IPS-11a (cell line): ENCODE measurements at regions not wholly inside any gene's neighbourhood (a gene's known extent, or its start where the extent isn't known, plus 50 kb on each side); places are given as distances from the start of the nearest gene placed in this dataset.
"Not testable (repeated sequence)": the region's sequence is repeated elsewhere in the genome, so short reads cannot be mapped to it uniquely, and the experiment has no call there.

Source experiments
- H3K4me3 ChIP-seq: one replicate; pipeline ENCODE4 v1.5.1; 2013; ENCODE audit warnings: low read depth, low read length, control low read depth

- no peak overlapping the region for H3K4me3 ChIP-seq
Measured at GRCh38 chr2:226483143-226483542, 316.5 kb downstream of the IRS1 start.

- H3K4me3 ChIP-seq: no peak overlapping the region
Measured at GRCh38 chr2:226478109-226478809, 321.4 kb downstream of the IRS1 start.

GRCh38 chr2:226477221-226478108 lies 322.2 kb downstream of the IRS1 start:
- no peak overlapping the region for H3K4me3 ChIP-seq

GRCh38 chr2:226475650-226476049 lies 324.0 kb downstream of the IRS1 start:
- no peak overlapping the region for H3K4me3 ChIP-seq

GRCh38 chr2:226474131-226474530 lies 325.5 kb downstream of the IRS1 start:
- no peak overlapping the region for H3K4me3 ChIP-seq

GRCh38 chr2:226471987-226472470 lies 327.6 kb downstream of the IRS1 start:
- H3K4me3 ChIP-seq: no peak overlapping the region

GRCh38 chr2:226467633-226468032 lies 332.0 kb downstream of the IRS1 start:
- H3K4me3 ChIP-seq: no peak overlapping the region

- no peak overlapping the region for H3K4me3 ChIP-seq
Measured at GRCh38 chr2:226467221-226467620, 332.4 kb downstream of the IRS1 start.

- no peak overlapping the region for H3K4me3 ChIP-seq
Measured at GRCh38 chr2:226466589-226466988, 333.0 kb downstream of the IRS1 start.

GRCh38 chr2:226466124-226466523 lies 333.5 kb downstream of the IRS1 start:
- no peak overlapping the region for H3K4me3 ChIP-seq

GRCh38 chr2:226464380-226464779 lies 335.2 kb downstream of the IRS1 start:
- H3K4me3 ChIP-seq: no peak overlapping the region

- H3K4me3 ChIP-seq: no peak overlapping the region
Measured at GRCh38 chr2:226463154-226463553, 336.5 kb downstream of the IRS1 start.

GRCh38 chr2:226461981-226462380 lies 337.6 kb downstream of the IRS1 start:
- H3K4me3 ChIP-seq: no peak overlapping the region

- H3K4me3 ChIP-seq: not testable (repeated sequence)
Measured at GRCh38 chr2:226456144-226456543, 343.5 kb downstream of the IRS1 start.

GRCh38 chr2:226452768-226453167 lies 346.9 kb downstream of the IRS1 start:
- no peak overlapping the region for H3K4me3 ChIP-seq

- H3K4me3 ChIP-seq: no peak overlapping the region
Measured at GRCh38 chr2:226451486-226451885, 348.1 kb downstream of the IRS1 start.

- H3K4me3 ChIP-seq: no peak overlapping the region
Measured at GRCh38 chr2:226450141-226450540, 349.5 kb downstream of the IRS1 start.

- H3K4me3 ChIP-seq: no peak overlapping the region
Measured at GRCh38 chr2:226447338-226448300, 352.0 kb downstream of the IRS1 start.

GRCh38 chr2:226446406-226447001 lies 353.1 kb downstream of the IRS1 start:
- no peak overlapping the region for H3K4me3 ChIP-seq

- H3K4me3 ChIP-seq: no peak overlapping the region
Measured at GRCh38 chr2:226445216-226445861, 354.3 kb downstream of the IRS1 start.
